GM19438 (cell line): ENCODE measurements at regions not wholly inside any gene's neighbourhood (a gene's known extent, or its start where the extent isn't known, plus 50 kb on each side); places are given as distances from the start of the nearest gene placed in this dataset.
"Not testable (repeated sequence)": the region's sequence is repeated elsewhere in the genome, so short reads cannot be mapped to it uniquely, and the experiment has no call there.

ENCODE experiments used
- ATAC-seq: cut with Tn5 transposase; IDR thresholded peaks from one replicate; pipeline ENCODE4 v1.9.1; 2021; ENCODE audit warnings: low read depth; ENCODE audit not compliant: unreplicated experiment

GRCh38 chr13:109702030-109702597 is 84.3 kb downstream of the IRS2 start:
- not testable (repeated sequence) for ATAC-seq

- ATAC-seq, result no peak
Measured at GRCh38 chr13:109700176-109700575, 86.2 kb downstream of the IRS2 start.

- ATAC-seq, result no peak
Measured at GRCh38 chr13:109699628-109700071, 86.7 kb downstream of the IRS2 start.

GRCh38 chr13:109698779-109699178 is 87.6 kb downstream of the IRS2 start:
- no peak for ATAC-seq

GRCh38 chr13:109697936-109698335 is 88.4 kb downstream of the IRS2 start:
- ATAC-seq, result no peak

GRCh38 chr13:109695402-109696190 is 90.8 kb downstream of the IRS2 start:
- ATAC-seq, result no peak

- no peak for ATAC-seq
Measured at GRCh38 chr13:109694972-109695371, 91.4 kb downstream of the IRS2 start.

GRCh38 chr13:109693213-109693612 is 93.2 kb downstream of the IRS2 start:
- ATAC-seq, result no peak

GRCh38 chr13:109691689-109692088 is 94.7 kb downstream of the IRS2 start:
- no peak for ATAC-seq

- no peak for ATAC-seq
Measured at GRCh38 chr13:109687559-109688448, 98.6 kb downstream of the IRS2 start.

GRCh38 chr13:109685203-109685602 is 101.2 kb downstream of the IRS2 start:
- ATAC-seq, result no peak

GRCh38 chr13:109684824-109685202 is 101.6 kb downstream of the IRS2 start:
- no peak for ATAC-seq

GRCh38 chr13:109684084-109684823 is 102.1 kb downstream of the IRS2 start:
- no peak for ATAC-seq

GRCh38 chr13:109682534-109683244 is 103.7 kb downstream of the IRS2 start:
- no peak for ATAC-seq

- ATAC-seq, result no peak
Measured at GRCh38 chr13:109680930-109681329, 105.5 kb downstream of the IRS2 start.

GRCh38 chr13:109680288-109680687 is 106.1 kb downstream of the IRS2 start:
- no peak for ATAC-seq

GRCh38 chr13:109678459-109678858 is 107.9 kb downstream of the IRS2 start:
- ATAC-seq, result no peak

GRCh38 chr13:109677206-109677605 is 109.2 kb downstream of the IRS2 start:
- no peak for ATAC-seq

- no peak for ATAC-seq
Measured at GRCh38 chr13:109673477-109673876, 112.9 kb downstream of the IRS2 start.

GRCh38 chr13:109672545-109672944 is 113.8 kb downstream of the IRS2 start:
- ATAC-seq, result no peak
